PC-9 (cell line): ENCODE measurements at regions not wholly inside any gene's neighbourhood (a gene's known extent, or its start where the extent isn't known, plus 50 kb on each side); places are given as distances from the start of the nearest gene placed in this dataset.

ENCODE experiments used
- BruUV-seq: library from RNA; stranded (reverse); fragments of 400-500 nt; replicated peaks from 2 replicates; lab custom pipeline; 2021; lab: Mats Ljungman, UMichigan
- CTCF ChIA-PET: fragments of 300-600 bp; sonication (Branson Sonifier 250); formaldehyde crosslinking; loops from one replicate; lab custom pipeline; 2022; ENCODE audit warnings: antibody characterized with exemption; lab: Charles Lee
- POLR2A ChIA-PET: fragments of 300-600 bp; sonication (Branson Sonifier 250); formaldehyde crosslinking; loops from one replicate; lab custom pipeline; 2022; ENCODE audit warnings: antibody characterized with exemption; ENCODE audit not compliant: unreplicated experiment; lab: Charles Lee
- DNase-seq, 2 experiments: peaks; one replicate each; pipeline versions ENCODE4 v3.0.0 to v3.0.0-alpha.2; 2015 to 2022; ENCODE audit warnings: mixed read lengths in 1 of 2
- H2AFZ ChIP-seq: fragments of 200-600 bp; sonication (generic); 2 replicates; pipeline ENCODE4 v1.8.1; 2017; ENCODE audit warnings: antibody characterized with exemption
- H3F3A ChIP-seq: fragments of 200-600 bp; sonication (generic); 2 replicates; pipeline ENCODE4 v1.8.1; 2017; ENCODE audit warnings: antibody characterized with exemption, mild to moderate bottlenecking, low read depth; ENCODE audit not compliant: insufficient read depth
- H3K27ac ChIP-seq: fragments of 200-600 bp; sonication (generic); 2 replicates; pipeline ENCODE4 v1.6.1; 2016; ENCODE audit warnings: mixed run types
- H3K27me3 ChIP-seq: fragments of 200-600 bp; sonication (generic); 2 replicates; pipeline ENCODE4 v1.6.1; 2016; ENCODE audit warnings: low read depth, mixed run types; ENCODE audit not compliant: insufficient read depth
- H3K36me3 ChIP-seq: fragments of 200-600 bp; sonication (generic); 2 replicates; pipeline ENCODE4 v1.6.1; 2016; ENCODE audit warnings: low read depth, mixed run types
- H3K4me1 ChIP-seq: fragments of 200-600 bp; sonication (generic); replicated peaks from 2 replicates; pipeline ENCODE4 v1.6.1; 2016; ENCODE audit warnings: mixed run types; ENCODE audit not compliant: insufficient read depth
- H3K4me2 ChIP-seq: fragments of 200-600 bp; sonication (generic); 2 replicates; pipeline ENCODE4 v1.6.1; 2017; ENCODE audit warnings: mixed run types
- H3K4me3 ChIP-seq: fragments of 200-600 bp; sonication (generic); 2 replicates; pipeline ENCODE4 v1.6.1; 2016; ENCODE audit warnings: mixed run types
- H3K79me2 ChIP-seq: fragments of 200-600 bp; sonication (generic); 2 replicates; pipeline ENCODE4 v1.6.1; 2017; ENCODE audit warnings: low read depth, mixed run types
- H3K9me2 ChIP-seq: fragments of 200-600 bp; sonication (generic); 2 replicates; pipeline ENCODE4 v1.8.1; 2017; ENCODE audit warnings: mild to moderate bottlenecking; ENCODE audit not compliant: insufficient read depth
- H3K9me3 ChIP-seq: fragments of 200-600 bp; sonication (generic); 2 replicates; pipeline ENCODE4 v1.8.1; 2016; ENCODE audit warnings: low read depth; ENCODE audit not compliant: insufficient read depth
- H4K20me1 ChIP-seq: fragments of 200-600 bp; sonication (generic); 2 replicates; pipeline ENCODE4 v1.8.1; 2017; ENCODE audit not compliant: insufficient read depth
- CTCF ChIP-seq: fragments of 200-600 bp; sonication (generic); conservative IDR thresholded peaks from 2 replicates; pipeline ENCODE4 v1.6.1; 2017; ENCODE audit warnings: mixed run types, antibody characterized with exemption, mild to moderate bottlenecking, moderate library complexity
- EZH2 ChIP-seq: fragments of 200-600 bp; sonication (generic); IDR thresholded peaks from 2 replicates; pipeline ENCODE4 v1.8.0; 2017; ENCODE audit warnings: antibody characterized with exemption, low read depth
- intact Hi-C: fragments of 100-400 bp; cut with micrococcal nuclease; formaldehyde crosslinking; loops from one replicate; pipeline ENCODE4 v1.10.0; 2022; ENCODE audit not compliant: unreplicated experiment

GRCh38 chr9:106478727-106479126, 384.2 kb upstream of the ZNF462 start:
- Histone ChIP-seq H3K4me3 (no peak overlapping the region), H4K20me1 (no peaks in the 10 kb centered on the region), H3K27ac (no peak overlapping the region), H3K36me3 (no peaks in the 10 kb centered on the region), H2AFZ (no peak overlapping the region), H3K4me1 (peaks cover 8% of the 10 kb centered on the region), H3K9me2 (no peaks in the 10 kb centered on the region), H3K79me2 (no peaks in the 10 kb centered on the region), H3K9me3 (no peaks in the 10 kb centered on the region), H3K4me2 (no peak overlapping the region), H3K27me3 (no peaks in the 10 kb centered on the region), H3F3A (no peaks in the 10 kb centered on the region)
- ChIA-PET CTCF (no interaction called here), POLR2A (no interaction called here)
- BruUV-seq: no TSS peak
- DNase-seq: no peak
- TF ChIP-seq EZH2 (no peak), CTCF (no peak)
- intact Hi-C loops: no loop called here

GRCh38 chr9:106479679-106480078, 383.3 kb upstream of the ZNF462 start:
- BruUV-seq: no TSS peak
- ChIA-PET CTCF (no interaction called here), POLR2A (no interaction called here)
- no peak for TF ChIP-seq CTCF
- TF ChIP-seq EZH2: no peak
- H3K4me2 ChIP-seq: no peak overlapping the region
- peaks cover 8% of the 10 kb centered on the region for H3K4me1 ChIP-seq
- no peak overlapping the region for H2AFZ ChIP-seq
- H4K20me1 ChIP-seq: no peaks in the 10 kb centered on the region
- H3F3A ChIP-seq: no peaks in the 10 kb centered on the region
- no peaks in the 10 kb centered on the region for H3K79me2 ChIP-seq
- no peaks in the 10 kb centered on the region for H3K9me3 ChIP-seq
- H3K27me3 ChIP-seq: no peaks in the 10 kb centered on the region
- DNase-seq: no peak
- H3K27ac ChIP-seq: no peak overlapping the region
- no peak overlapping the region for H3K4me3 ChIP-seq
- no peaks in the 10 kb centered on the region for H3K9me2 ChIP-seq
- no peaks in the 10 kb centered on the region for H3K36me3 ChIP-seq
- intact Hi-C loops: no loop called here

- Histone ChIP-seq H3K36me3 (no peaks in the 10 kb centered on the region), H2AFZ (no peak overlapping the region), H3K27me3 (no peaks in the 10 kb centered on the region), H3K9me3 (no peaks in the 10 kb centered on the region), H3K4me1 (peaks cover 8% of the 10 kb centered on the region), H3K27ac (no peak overlapping the region), H3K79me2 (no peaks in the 10 kb centered on the region), H3F3A (no peaks in the 10 kb centered on the region), H4K20me1 (no peaks in the 10 kb centered on the region), H3K4me2 (no peak overlapping the region), H3K9me2 (no peaks in the 10 kb centered on the region), H3K4me3 (no peak overlapping the region)
- BruUV-seq: no TSS peak
- CTCF ChIA-PET: no interaction called here
- POLR2A ChIA-PET: no interaction called here
- DNase-seq: no peak
- intact Hi-C loops: no loop called here
- TF ChIP-seq EZH2 (no peak), CTCF (no peak)
These were observed 381.9 kb upstream of the ZNF462 start for GRCh38 chr9:106481013-106481609.
